ENCODE measurements at regions not wholly inside any gene's neighbourhood (a gene's known extent, or its start where the extent isn't known, plus 50 kb on each side); places are given as distances from the start of the nearest gene placed in this dataset.

DNA sequence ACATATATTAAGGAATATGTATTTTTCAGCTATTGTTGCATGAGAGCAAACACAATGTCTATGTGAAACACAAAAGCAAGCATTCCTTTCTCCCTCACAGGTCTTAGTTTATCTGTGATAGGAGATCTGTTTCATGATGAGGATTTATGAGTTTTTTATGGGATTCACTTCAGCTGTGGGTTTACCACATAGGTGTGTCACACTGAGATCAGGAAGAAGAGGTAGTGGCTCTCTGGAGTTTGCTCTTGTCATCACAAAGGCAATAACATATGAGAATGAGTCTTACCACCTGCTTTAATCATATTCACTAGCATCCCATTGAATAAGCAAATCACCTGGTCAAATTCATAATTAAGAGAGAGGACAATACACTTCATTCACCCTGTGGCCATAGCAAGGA lies 960.3 kb upstream of the SLC39A10 start:
- TF ChIP-seq, protein P1, sequence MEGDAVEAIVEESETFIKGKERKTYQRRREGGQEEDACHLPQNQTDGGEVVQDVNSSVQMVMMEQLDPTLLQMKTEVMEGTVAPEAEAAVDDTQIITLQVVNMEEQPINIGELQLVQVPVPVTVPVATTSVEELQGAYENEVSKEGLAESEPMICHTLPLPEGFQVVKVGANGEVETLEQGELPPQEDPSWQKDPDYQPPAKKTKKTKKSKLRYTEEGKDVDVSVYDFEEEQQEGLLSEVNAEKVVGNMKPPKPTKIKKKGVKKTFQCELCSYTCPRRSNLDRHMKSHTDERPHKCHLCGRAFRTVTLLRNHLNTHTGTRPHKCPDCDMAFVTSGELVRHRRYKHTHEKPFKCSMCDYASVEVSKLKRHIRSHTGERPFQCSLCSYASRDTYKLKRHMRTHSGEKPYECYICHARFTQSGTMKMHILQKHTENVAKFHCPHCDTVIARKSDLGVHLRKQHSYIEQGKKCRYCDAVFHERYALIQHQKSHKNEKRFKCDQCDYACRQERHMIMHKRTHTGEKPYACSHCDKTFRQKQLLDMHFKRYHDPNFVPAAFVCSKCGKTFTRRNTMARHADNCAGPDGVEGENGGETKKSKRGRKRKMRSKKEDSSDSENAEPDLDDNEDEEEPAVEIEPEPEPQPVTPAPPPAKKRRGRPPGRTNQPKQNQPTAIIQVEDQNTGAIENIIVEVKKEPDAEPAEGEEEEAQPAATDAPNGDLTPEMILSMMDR (IDR thresholded peaks at IDR 0.05), result no peak
- no peak for TF ChIP-seq POLR2A (IDR thresholded peaks at IDR 0.05)
- TF ChIP-seq POLR2AphosphoS5 (IDR thresholded peaks at IDR 0.05), result no peak

Data from stomach (tissue), 4 donors.